IMR-90 (cell line): ENCODE measurements at regions not wholly inside any gene's neighbourhood (a gene's known extent, or its start where the extent isn't known, plus 50 kb on each side); places are given as distances from the start of the nearest gene placed in this dataset.

ENCODE experiments used
- BHLHE40 ChIP-seq: fragments of 150-350 bp; IDR thresholded peaks from 2 replicates; pipeline ENCODE4 v1.6.1; 2016; ENCODE audit warnings: mild to moderate bottlenecking, low read depth, low read length
- CEBPB ChIP-seq: IDR thresholded peaks from 2 replicates; pipeline ENCODE4 v1.6.1; 2012; ENCODE audit warnings: low read depth, low read length, improper control_type of control experiment
- CHD1 ChIP-seq: IDR thresholded peaks from 2 replicates; pipeline ENCODE4 v1.6.1; 2012; ENCODE audit warnings: low read depth, low read length, improper control_type of control experiment
- CTCF ChIP-seq: conservative IDR thresholded peaks from 2 replicates; pipeline ENCODE4 v1.5.1; 2012; ENCODE audit warnings: mild to moderate bottlenecking, low read depth, low read length, improper control_type of control experiment
- FOS ChIP-seq: fragments of 150-350 bp; IDR thresholded peaks from 2 replicates; pipeline ENCODE4 v1.6.1; 2016; ENCODE audit warnings: low read depth, low read length
- MAFK ChIP-seq: IDR thresholded peaks from 2 replicates; pipeline ENCODE4 v1.6.1; 2012; ENCODE audit warnings: low read depth, low read length, improper control_type of control experiment
- MAZ ChIP-seq: IDR thresholded peaks from 2 replicates; pipeline ENCODE4 v1.6.1; 2012; ENCODE audit warnings: low read depth, mild to moderate bottlenecking, low read length, improper control_type of control experiment, moderate library complexity, borderline replicate concordance
- POLR2A ChIP-seq: IDR thresholded peaks from 2 replicates; pipeline ENCODE4 v1.6.1; 2012; ENCODE audit warnings: mild to moderate bottlenecking, low read depth, low read length
- RAD21 ChIP-seq: IDR thresholded peaks from 2 replicates; pipeline ENCODE4 v1.6.1; 2012; ENCODE audit warnings: low read length, improper control_type of control experiment
- RCOR1 ChIP-seq: IDR thresholded peaks from 2 replicates; pipeline ENCODE4 v1.6.1; 2012; ENCODE audit warnings: mild to moderate bottlenecking, low read length, improper control_type of control experiment; ENCODE audit not compliant: insufficient replicate concordance
- SMC3 ChIP-seq: fragments of 150-350 bp; IDR thresholded peaks from 2 replicates; pipeline ENCODE4 v1.6.1; 2016; ENCODE audit warnings: low read depth, mild to moderate bottlenecking, antibody characterized with exemption, low read length, moderate library complexity

GRCh38 chr3:153350420-153350819, 188.4 kb downstream of the RAP2B start:
- TF ChIP-seq RCOR1 = no peak
- no peak for TF ChIP-seq CTCF
- TF ChIP-seq POLR2A = no peak
- TF ChIP-seq SMC3 = no peak
- TF ChIP-seq MAFK = peak; percentile 9; the same call in 1 of the 2 replicates
- TF ChIP-seq MAZ = no peak
- TF ChIP-seq RAD21 = no peak
- no peak for TF ChIP-seq BHLHE40
- TF ChIP-seq FOS = no peak
- TF ChIP-seq CEBPB = 0 out of 2 replicates have a peak, but pooled peaks have one; percentile 7
- no peak for TF ChIP-seq CHD1
